Left ventricle myocardium inferior (tissue), 1 donor: ENCODE measurements at regions not wholly inside any gene's neighbourhood (a gene's known extent, or its start where the extent isn't known, plus 50 kb on each side); places are given as distances from the start of the nearest gene placed in this dataset.

Source experiments
- DNase-seq: peaks from one replicate; pipeline ENCODE4 v3.0.0-alpha.2; 2020
- H3K27ac ChIP-seq: fragments of 200-600 bp; replicated peaks from 2 replicates; pipeline ENCODE4 v1.8.0; 2021
- H3K27me3 ChIP-seq: fragments of 200-600 bp; 2 replicates; pipeline ENCODE4 v1.8.0; 2021; ENCODE audit warnings: low read depth
- H3K36me3 ChIP-seq: fragments of 200-600 bp; 2 replicates; pipeline ENCODE4 v1.8.0; 2021
- H3K4me1 ChIP-seq: fragments of 200-600 bp; 2 replicates; pipeline ENCODE4 v1.8.0; 2021
- H3K4me3 ChIP-seq: fragments of 200-600 bp; 2 replicates; pipeline ENCODE4 v1.8.0; 2021; ENCODE audit warnings: mild to moderate bottlenecking, moderate library complexity
- H3K9me3 ChIP-seq: fragments of 200-600 bp; replicated peaks from 2 replicates; pipeline ENCODE4 v1.8.0; 2021
- intact Hi-C: fragments of 100-400 bp; cut with micrococcal nuclease; formaldehyde crosslinking; loops from one replicate; pipeline ENCODE4 v1.11.0; 2022
- TF ChIP-seq, protein P1 (sequence below): fragments of 200-600 bp; IDR thresholded peaks from 2 replicates; pipeline ENCODE4 v1.8.0; 2021; ENCODE audit warnings: antibody characterized with exemption, mild to moderate bottlenecking, borderline replicate concordance
- donor health status: DM: no; HTN: yes; CAD: no; lungs with severe emphysema.

DNA sequence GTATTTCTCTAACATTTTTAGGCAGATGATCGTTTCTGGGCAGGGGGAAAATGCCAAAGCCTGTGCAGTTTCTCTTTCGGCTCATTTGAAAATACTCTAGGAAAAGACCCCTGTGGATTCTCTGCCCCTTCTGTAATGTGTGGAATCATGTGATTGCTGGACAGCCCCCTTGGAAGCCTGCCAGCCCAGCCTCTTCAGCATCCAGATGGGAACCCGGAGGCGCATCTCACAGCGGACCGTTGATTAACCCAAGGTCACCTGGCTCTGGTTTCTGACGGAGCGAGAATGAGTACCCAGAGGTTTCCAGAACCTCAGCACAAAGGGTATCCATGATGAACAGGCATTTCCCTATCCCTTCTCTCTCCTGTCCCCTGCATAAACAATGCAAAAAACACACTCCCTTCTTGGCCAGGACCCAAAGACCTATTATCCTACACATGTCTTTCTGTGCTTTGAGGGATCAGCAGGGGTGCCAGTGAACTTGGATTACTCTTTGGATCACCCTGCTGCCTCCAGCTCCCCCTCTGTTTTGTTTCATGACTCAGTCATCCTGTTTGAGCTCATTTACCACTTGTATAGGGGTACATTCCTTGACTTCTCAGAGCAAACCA, 957.1 kb upstream of the RBFOX1 start:
- no peaks in the 10 kb centered on the region for H3K36me3 ChIP-seq
- no peaks in the 10 kb centered on the region for H3K4me1 ChIP-seq
- DNase-seq = no peak
- TF ChIP-seq, protein P1, sequence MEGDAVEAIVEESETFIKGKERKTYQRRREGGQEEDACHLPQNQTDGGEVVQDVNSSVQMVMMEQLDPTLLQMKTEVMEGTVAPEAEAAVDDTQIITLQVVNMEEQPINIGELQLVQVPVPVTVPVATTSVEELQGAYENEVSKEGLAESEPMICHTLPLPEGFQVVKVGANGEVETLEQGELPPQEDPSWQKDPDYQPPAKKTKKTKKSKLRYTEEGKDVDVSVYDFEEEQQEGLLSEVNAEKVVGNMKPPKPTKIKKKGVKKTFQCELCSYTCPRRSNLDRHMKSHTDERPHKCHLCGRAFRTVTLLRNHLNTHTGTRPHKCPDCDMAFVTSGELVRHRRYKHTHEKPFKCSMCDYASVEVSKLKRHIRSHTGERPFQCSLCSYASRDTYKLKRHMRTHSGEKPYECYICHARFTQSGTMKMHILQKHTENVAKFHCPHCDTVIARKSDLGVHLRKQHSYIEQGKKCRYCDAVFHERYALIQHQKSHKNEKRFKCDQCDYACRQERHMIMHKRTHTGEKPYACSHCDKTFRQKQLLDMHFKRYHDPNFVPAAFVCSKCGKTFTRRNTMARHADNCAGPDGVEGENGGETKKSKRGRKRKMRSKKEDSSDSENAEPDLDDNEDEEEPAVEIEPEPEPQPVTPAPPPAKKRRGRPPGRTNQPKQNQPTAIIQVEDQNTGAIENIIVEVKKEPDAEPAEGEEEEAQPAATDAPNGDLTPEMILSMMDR = no peak
- no peak overlapping the region for H3K4me3 ChIP-seq
- H3K9me3 ChIP-seq = peaks cover 15% of the 10 kb centered on the region
- peaks cover 5% of the 10 kb centered on the region for H3K27me3 ChIP-seq
- H3K27ac ChIP-seq = no peak overlapping the region
- intact Hi-C loops = no loop called here

DNA sequence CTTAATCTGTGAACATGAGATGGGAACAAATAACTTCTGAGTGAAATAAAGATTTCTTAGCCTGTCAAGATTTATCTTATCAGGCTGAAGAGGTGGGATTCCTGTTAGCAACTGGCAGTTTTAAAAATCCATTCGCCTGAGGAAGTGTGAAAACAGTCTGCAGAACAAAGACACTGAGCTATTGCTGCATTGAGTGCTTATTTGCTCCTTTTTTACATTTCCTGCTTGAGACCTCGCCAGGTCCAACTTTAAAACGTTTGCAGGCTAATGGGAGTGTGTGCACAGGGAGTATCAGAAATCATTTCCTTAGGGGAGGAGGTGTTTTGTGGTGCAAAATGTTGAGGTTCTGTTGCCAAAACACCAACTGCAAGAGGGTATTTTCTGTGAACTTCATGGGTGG, 957.8 kb upstream of the RBFOX1 start:
- H3K27me3 ChIP-seq = peaks cover 5% of the 10 kb centered on the region
- TF ChIP-seq, protein P1 = no peak
- no peaks in the 10 kb centered on the region for H3K4me1 ChIP-seq
- intact Hi-C loops = no loop called here
- H3K36me3 ChIP-seq = no peaks in the 10 kb centered on the region
- no peak overlapping the region for H3K27ac ChIP-seq
- H3K4me3 ChIP-seq = no peak overlapping the region
- H3K9me3 ChIP-seq = peaks cover 18% of the 10 kb centered on the region
- no peak for DNase-seq

- Histone ChIP-seq H3K4me3 (no peak overlapping the region), H3K36me3 (no peaks in the 10 kb centered on the region), H3K4me1 (no peaks in the 10 kb centered on the region), H3K27ac (no peak overlapping the region), H3K27me3 (no peaks in the 10 kb centered on the region), H3K9me3 (peaks cover 8% of the 10 kb centered on the region)
- no peak for DNase-seq
- TF ChIP-seq, protein P1 = no peak
- intact Hi-C loops = no loop called here
Measured at GRCh38 chr16:6364846-6365245, 967.8 kb upstream of the RBFOX1 start.

DNA sequence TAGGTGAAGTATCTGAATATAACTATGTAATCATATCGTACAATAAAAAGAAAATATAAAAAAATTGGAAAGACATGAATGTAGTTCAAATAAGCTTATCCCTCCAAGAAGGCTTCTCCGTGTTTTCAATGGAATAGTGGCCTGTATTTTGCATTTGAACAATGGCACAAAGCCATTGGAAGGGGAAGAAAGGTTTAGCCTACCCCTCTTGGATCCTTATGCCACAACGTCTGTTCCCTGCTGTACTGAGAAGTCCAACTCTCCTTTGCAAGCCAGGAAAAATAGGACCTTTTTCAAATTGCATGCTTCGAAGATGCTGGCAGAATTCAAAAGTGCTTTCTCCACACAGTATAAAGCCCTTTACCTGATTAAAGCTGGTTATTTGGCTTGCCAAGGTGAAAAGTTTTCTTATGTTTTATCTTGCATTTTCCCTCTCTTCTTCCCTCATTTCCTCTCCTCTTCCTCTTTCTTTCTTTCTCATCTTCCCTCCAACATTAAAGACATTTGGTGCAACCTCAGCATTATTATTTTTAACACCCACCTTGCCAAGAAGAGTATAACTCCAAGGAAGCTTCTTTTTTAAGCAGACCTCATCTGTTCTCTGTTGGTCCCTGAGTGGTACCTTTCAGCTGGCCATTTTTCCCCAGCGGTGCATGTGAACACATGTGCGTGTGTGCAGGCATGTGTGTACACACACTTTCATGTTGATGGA, 968.6 kb upstream of the RBFOX1 start:
- no peak overlapping the region for H3K4me3 ChIP-seq
- no peak overlapping the region for H3K27ac ChIP-seq
- intact Hi-C loops = no loop called here
- H3K4me1 ChIP-seq = no peaks in the 10 kb centered on the region
- DNase-seq = no peak
- peaks cover under 1% of the 10 kb centered on the region for H3K9me3 ChIP-seq
- no peaks in the 10 kb centered on the region for H3K36me3 ChIP-seq
- H3K27me3 ChIP-seq = no peaks in the 10 kb centered on the region
- TF ChIP-seq, protein P1 = no peak

GRCh38 chr16:6363396-6363795, 969.2 kb upstream of the RBFOX1 start:
- no peaks in the 10 kb centered on the region for H3K36me3 ChIP-seq
- intact Hi-C loops = no loop called here
- TF ChIP-seq, protein P1 = no peak

More at GRCh38 chr16:6363396-6363795, 969.2 kb upstream of the RBFOX1 start:
- Histone ChIP-seq H3K4me1 (no peaks in the 10 kb centered on the region), H3K9me3 (no peaks in the 10 kb centered on the region), H3K27me3 (no peaks in the 10 kb centered on the region), H3K4me3 (no peak overlapping the region), H3K27ac (no peak overlapping the region)
- DNase-seq = no peak
